Peyer's patch (tissue), 4 donors: ENCODE measurements at regions not wholly inside any gene's neighbourhood (a gene's known extent, or its start where the extent isn't known, plus 50 kb on each side); places are given as distances from the start of the nearest gene placed in this dataset.

ENCODE experiments used
- CTCF ChIP-seq, 6 experiments: fragments of 450-650 bp in 4 of 6; fragments of 200-600 bp in 2 of 6; sonication (generic) in 1 of 6; IDR thresholded peaks; one replicate each; pipeline ENCODE4 v1.5.1; 2017 to 2019; ENCODE audit warnings: antibody characterized with exemption in 6 of 6, mild to moderate bottlenecking in 3 of 6, moderate library complexity in 1 of 6
- POLR2A ChIP-seq, 2 donors: fragments of 450-650 bp; IDR thresholded peaks; one replicate each; pipeline ENCODE4 v1.5.1; 2017; ENCODE audit warnings: antibody characterized with exemption in 2 of 2, mild to moderate bottlenecking in 2 of 2, moderate library complexity in 2 of 2

GRCh38 chr11:38547462-38547861 lies 1949.4 kb upstream of the RAG2 start:
- TF ChIP-seq CTCF (IDR thresholded peaks at IDR 0.05), result no peak
- no peak for TF ChIP-seq POLR2A (IDR thresholded peaks at IDR 0.05)
